HG03196 (cell line): ENCODE measurements at regions not wholly inside any gene's neighbourhood (a gene's known extent, or its start where the extent isn't known, plus 50 kb on each side); places are given as distances from the start of the nearest gene placed in this dataset.
"Not testable (repeated sequence)": the region's sequence is repeated elsewhere in the genome, so short reads cannot be mapped to it uniquely, and the experiment has no call there.

Experiments used
- ATAC-seq: cut with Tn5 transposase; IDR thresholded peaks from one replicate; pipeline ENCODE4 v1.9.1; 2021; ENCODE audit not compliant: unreplicated experiment

- no peak for ATAC-seq
These were observed 526.6 kb upstream of the ZNF717 start for GRCh38 chr3:76311941-76312340.

DNA sequence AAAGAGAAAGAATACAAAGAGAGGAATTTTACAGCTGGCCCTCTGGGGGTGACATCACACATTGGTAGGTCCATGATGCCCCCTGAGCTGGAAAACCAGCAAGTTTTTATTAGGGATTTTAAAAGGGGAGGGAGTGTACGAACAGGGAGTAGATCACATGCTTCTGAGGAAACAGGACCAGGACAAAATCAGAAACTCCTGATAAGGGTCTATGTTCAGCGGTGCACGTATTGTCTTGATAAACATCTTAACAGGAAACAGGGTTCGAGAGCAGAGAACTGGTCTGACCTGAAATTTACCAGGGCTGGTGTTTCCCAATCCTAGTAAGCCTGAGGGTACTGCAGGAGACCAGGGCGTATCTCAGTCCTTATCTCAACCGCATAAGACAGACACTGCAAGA, 530.6 kb upstream of the ZNF717 start:
- not testable (repeated sequence) for ATAC-seq

- no peak for ATAC-seq
These were observed 536.3 kb upstream of the ZNF717 start for GRCh38 chr3:76321614-76322013.

DNA sequence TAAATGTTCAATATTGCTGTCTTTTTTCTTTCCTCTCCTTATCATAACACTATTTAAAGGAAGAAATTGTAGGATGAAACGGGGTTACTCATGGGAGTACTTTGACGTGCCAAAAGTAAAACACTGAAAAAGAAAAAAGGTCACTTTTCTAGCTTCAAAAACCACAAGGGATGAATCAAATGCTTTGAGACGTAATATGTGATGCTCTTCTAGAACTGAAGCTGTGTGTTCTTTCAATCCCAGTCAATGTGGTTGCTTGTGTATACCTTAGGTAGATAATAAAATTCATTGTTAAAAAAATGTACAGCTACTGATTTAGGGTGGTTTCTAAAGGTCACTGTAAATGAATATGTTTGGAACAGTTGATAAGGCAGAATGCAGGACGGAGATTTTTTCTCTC, 538.8 kb upstream of the ZNF717 start:
- no peak for ATAC-seq

DNA sequence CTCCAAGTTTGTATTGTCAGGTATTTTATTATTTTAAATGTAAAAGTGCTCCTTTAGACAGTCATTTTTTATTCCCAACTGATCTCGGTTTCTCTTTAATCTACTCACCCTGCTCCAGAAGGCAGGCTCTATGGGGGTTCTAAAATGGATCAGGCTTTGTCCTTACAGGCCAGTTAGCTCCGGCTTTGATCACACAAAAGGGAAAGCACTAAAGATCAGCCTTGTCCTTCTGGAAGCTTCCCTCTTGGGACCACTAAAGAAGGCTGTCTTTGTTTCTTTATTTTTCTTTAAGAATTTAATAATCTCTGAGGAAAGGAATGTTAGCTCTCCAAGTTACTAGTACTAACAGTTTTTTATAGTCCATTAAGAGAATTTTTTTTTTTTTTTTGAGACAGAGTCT, 560.5 kb upstream of the ZNF717 start:
- no peak for ATAC-seq

DNA sequence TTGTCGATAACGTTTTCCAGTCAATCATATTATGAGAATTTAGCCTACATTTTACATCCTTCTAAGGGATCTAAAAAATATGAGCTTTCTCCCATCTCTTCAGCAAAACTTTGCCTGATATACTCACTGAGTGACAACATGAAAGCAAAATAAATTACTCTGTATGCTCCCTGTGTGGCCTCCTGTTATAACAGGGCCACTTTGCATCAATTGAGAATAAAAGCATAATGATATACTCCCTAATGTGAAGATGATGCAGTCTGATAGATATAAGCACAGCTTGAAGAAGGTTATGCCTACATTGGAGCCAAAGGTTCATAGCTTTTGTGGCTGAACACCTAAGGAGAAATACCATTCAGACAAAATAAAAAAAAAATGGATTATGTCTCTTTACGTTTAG, 561.3 kb upstream of the ZNF717 start:
- no peak for ATAC-seq

- ATAC-seq, result no peak
These were observed 564.5 kb upstream of the ZNF717 start for GRCh38 chr3:76349715-76350480.

DNA sequence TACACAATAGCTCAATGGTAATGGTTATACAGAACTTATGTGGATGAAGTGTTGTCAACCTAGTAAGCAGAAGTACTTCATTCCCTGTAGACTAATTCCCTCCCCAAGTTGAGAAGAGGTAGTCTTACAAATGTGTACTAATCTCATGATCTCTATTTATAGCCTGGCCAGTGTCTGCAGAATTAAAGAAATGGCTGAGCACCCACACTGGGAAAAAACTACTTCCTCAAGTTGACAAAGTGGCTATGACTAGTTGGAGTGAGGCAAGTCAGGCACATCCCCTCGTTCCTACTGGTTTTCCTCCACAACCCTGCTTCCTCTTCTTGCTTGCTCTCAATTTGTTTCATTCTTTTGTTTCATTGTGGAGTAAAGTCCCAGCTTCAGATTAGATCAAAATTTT, 566.7 kb upstream of the ZNF717 start:
- ATAC-seq, result no peak

- ATAC-seq, result no peak
These were observed 567.3 kb upstream of the ZNF717 start for GRCh38 chr3:76352511-76353284.

DNA sequence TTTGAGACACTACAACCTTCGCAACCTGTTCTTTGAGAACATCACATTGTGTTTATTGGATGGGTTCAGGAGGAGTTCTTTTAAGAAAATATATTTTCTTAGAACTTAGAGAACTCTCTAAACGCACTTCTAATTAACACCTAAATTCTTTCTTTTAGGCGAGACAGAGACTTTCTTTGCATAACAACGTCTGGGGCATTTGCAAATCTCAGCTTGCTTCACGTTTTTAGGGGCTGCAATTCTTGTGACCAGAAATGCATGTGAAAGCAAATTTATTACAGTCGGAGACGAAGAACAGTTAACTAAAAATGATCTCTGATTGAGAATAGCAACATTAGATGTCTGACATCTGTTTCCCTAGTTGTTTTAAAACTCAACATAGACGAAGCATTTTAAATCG, 568.3 kb upstream of the ZNF717 start:
- no peak for ATAC-seq

GRCh38 chr3:76361010-76361409, 575.7 kb upstream of the ZNF717 start:
- no peak for ATAC-seq

DNA sequence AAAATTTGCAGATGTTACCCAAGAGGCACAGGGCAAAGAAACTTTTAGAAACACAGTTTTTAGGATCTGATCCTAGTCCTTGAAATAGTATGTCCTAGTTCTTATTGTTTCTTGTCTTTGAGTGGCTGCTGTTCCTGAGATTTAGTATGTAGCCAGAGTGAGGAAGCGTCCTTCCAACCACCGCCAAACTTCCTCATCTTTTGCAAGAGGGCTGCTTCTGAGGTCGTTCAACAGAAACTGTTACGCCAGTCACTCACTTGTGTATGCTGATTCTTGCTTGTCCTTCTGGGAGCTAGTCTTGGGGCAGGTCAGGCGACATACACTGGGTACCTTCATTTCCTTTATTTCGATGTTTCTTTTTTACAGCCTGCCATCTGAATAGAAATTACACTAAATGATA, 577.3 kb upstream of the ZNF717 start:
- ATAC-seq, result no peak

DNA sequence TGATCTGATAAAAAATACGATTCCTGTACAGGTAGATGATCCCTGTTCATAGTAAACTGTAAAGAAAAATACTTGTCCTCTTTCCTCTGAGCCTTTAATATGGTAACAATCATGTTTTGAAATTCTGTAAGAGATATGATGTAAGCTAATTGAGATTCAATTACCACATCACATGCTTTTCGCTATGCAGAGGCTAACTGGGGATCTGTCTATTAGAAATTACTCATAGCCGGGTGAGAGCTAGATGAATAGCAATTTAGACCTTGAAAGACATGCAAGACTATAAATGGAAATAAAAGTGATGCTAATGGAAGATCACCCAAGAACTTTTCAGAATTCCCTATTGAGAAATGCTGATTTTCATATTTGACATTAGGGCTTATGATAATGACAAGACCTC, 579.9 kb upstream of the ZNF717 start:
- ATAC-seq, result no peak

- ATAC-seq, result no peak
These were observed 581.9 kb upstream of the ZNF717 start for GRCh38 chr3:76367281-76367680.

DNA sequence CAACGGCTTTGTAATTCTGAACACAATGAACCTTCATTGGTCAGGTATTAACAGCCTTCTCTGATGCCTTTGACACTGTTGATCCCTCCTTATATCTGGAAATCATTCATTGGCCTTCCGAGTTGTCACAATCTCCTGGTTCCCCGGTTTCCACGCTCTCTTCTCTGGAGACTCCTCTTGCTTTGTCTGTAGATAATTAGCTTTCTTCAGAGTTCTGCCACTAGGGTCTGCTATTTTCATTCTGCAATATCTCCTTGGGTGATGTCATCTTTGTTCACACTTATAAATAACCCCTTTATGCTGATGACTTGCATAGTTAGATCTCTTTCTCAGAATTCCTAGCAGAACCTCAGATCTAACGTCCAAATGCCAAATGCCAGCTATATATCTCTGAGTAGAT, 583.8 kb upstream of the ZNF717 start:
- no peak for ATAC-seq

DNA sequence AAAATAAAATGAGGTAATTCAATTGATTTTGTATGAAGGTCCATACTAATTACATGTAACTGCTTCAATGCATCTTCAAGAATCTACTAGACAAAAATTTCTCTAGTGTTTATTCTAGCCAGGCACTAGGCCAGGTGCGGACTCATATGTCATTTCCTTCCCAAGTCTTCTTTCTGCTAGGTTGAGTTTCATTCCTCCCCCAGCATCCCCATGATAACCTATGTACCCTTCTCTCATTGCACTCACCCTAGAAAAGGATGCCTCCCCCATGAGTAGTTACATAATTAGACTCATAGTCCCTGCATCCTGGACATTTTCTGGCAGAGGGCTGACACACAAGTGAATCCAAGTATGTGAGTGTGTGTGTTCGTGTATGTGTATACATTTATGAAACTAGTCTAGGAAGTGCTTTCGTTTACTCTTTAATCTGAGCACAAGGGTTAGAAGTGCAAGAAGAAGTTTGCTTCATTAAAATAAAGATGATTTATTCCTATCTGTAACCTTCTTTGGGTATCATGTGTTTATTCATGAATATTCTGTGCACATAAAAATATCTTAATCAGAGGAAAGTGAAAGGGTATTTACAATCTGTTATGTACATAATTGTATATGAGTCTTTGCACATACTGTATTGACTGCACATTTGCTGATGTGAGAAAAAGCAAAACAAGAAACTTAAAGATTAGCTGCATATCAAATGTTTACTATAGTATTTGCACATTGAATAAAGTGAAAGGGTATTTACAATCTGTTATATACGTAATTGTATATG, 585.6 kb upstream of the ZNF717 start:
- ATAC-seq, result no peak

GRCh38 chr3:76372497-76372896, 587.1 kb upstream of the ZNF717 start:
- ATAC-seq, result no peak

- ATAC-seq, result no peak
These were observed 591.7 kb upstream of the ZNF717 start for GRCh38 chr3:76377074-76377473.

GRCh38 chr3:76378789-76379188, 593.4 kb upstream of the ZNF717 start:
- ATAC-seq, result no peak

- no peak for ATAC-seq
These were observed 598.4 kb upstream of the ZNF717 start for GRCh38 chr3:76383781-76384180.

- no peak for ATAC-seq
These were observed 601.7 kb upstream of the ZNF717 start for GRCh38 chr3:76387000-76387399.

DNA sequence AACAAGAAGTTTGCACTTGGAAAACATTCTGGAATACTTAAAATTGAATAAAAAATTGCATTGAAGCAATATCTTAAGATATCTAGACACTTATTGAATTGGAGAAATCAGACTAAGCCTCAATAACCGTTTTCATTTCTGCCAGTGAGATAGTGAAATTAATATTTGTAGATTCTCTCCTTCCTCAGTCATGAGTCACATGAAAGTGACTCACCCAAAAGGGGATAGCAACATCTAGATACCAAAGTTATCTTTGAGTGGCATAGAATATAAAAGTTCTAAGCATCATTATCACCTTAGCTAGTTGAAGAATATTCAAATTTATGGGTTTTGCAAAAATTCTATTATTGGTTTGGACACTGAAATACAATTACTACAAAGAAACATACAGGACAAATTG, 614.8 kb upstream of the ZNF717 start:
- no peak for ATAC-seq
